Tibial nerve (tissue), 4 donors: ENCODE measurements at regions not wholly inside any gene's neighbourhood (a gene's known extent, or its start where the extent isn't known, plus 50 kb on each side); places are given as distances from the start of the nearest gene placed in this dataset.

Source experiments
- CTCF ChIP-seq, 5 experiments: fragments of 200-600 bp in 3 of 5; fragments of 450-650 bp in 2 of 5; sonication (generic) in 3 of 5; IDR thresholded peaks; one replicate each; pipeline ENCODE4 v1.5.1; 2016 to 2019; ENCODE audit warnings: antibody characterized with exemption in 5 of 5, mild to moderate bottlenecking in 3 of 5, moderate library complexity in 2 of 5
- EP300 ChIP-seq, 2 donors: sonication (generic); formaldehyde crosslinking; IDR thresholded peaks; one replicate each; pipeline ENCODE4 v1.6.1; 2017; ENCODE audit warnings: antibody characterized with exemption in 2 of 2, mild to moderate bottlenecking in 1 of 2
- POLR2A ChIP-seq, 2 donors: fragments of 450-650 bp; IDR thresholded peaks; one replicate each; pipeline ENCODE4 v1.6.1; 2017; ENCODE audit warnings: antibody characterized with exemption in 2 of 2, mild to moderate bottlenecking in 2 of 2, moderate library complexity in 2 of 2

- TF ChIP-seq CTCF (IDR thresholded peaks at IDR 0.05) = no peak
- TF ChIP-seq POLR2A (IDR thresholded peaks at IDR 0.05) = no peak
- no peak for TF ChIP-seq EP300 (IDR thresholded peaks at IDR 0.05)
These were observed 226.9 kb upstream of the C9orf72 start for GRCh38 chr9:27800159-27800558.
